HCT116 (cell line): ENCODE measurements at regions not wholly inside any gene's neighbourhood (a gene's known extent, or its start where the extent isn't known, plus 50 kb on each side); places are given as distances from the start of the nearest gene placed in this dataset.

Experiments
- ATAC-seq: fragments of 200-7000 bp; cut with Tn5 transposase; 2 replicates; pipeline ENCODE4 v1.9.1; 2020; ENCODE audit warnings: mild to moderate bottlenecking, moderate library complexity
- BruUV-seq: library from RNA; stranded (reverse); fragments of 400-500 nt; replicated peaks from 2 replicates; lab custom pipeline; 2021; lab: Mats Ljungman, UMichigan
- CTCF ChIA-PET: fragments of 300-600 bp; sonication (Branson Sonifier 250); formaldehyde crosslinking; loops from one replicate; lab custom pipeline; 2021; ENCODE audit warnings: antibody characterized with exemption; lab: Charles Lee
- POLR2A ChIA-PET: fragments of 300-600, 350-600 bp; sonication (Branson Sonifier 250); formaldehyde crosslinking; loops from one replicate; lab custom pipeline; 2021; ENCODE audit warnings: antibody characterized with exemption; lab: Charles Lee
- RAD21 ChIA-PET, 2 experiments: fragments of 300-600 bp; sonication (Branson Sonifier 250); formaldehyde crosslinking; loops; one replicate each; lab custom pipeline; 2023; ENCODE audit warnings: low total read pairs in 2 of 2; ENCODE audit not compliant: uncharacterized antibody in 2 of 2, unreplicated experiment in 2 of 2, low non-redundant PET in 1 of 2; lab: Charles Lee
- DNase-seq: peaks from one replicate; pipeline ENCODE4 v3.0.0-alpha.2; 2010; ENCODE audit warnings: low read depth, low spot score
- H2AFZ ChIP-seq: fragments of 200-600 bp; shearing (Covaris generic), sonication (generic); 2 replicates; pipeline ENCODE4 v1.6.1; 2017; ENCODE audit warnings: low read depth, mixed run types, mixed read lengths, antibody characterized with exemption, low read length; ENCODE audit not compliant: poor library complexity, severe bottlenecking
- H3K27ac ChIP-seq: 2 replicates; pipeline ENCODE4 v1.5.1; 2012; ENCODE audit warnings: low read depth, low read length
- H3K27me3 ChIP-seq: fragments of 200-600 bp; sonication (generic); 2 replicates; pipeline ENCODE4 v1.6.1; 2016; ENCODE audit warnings: mixed run types, low read length, mixed read lengths; ENCODE audit not compliant: insufficient read depth
- H3K36me3 ChIP-seq, 2 experiments: fragments of 200-500 bp in 1 of 2; fragments of 200-600 bp in 1 of 2; sonication (Bioruptor generic) in 1 of 2; sonication (generic) in 1 of 2; 2 replicates each; pipeline versions ENCODE4 v1.5.1 to v1.6.1; 2014 to 2016; ENCODE audit warnings: low read length in 2 of 2, inconsistent platforms in 1 of 2, mixed read lengths in 1 of 2, mixed run types in 1 of 2; ENCODE audit not compliant: insufficient read depth in 2 of 2, control insufficient read depth in 1 of 2
- H3K4me1 ChIP-seq, 2 experiments: fragments of 200-600 bp in 1 of 2; sonication (generic) in 1 of 2; 2 replicates each; pipeline versions ENCODE4 v1.5.1 to v1.6.1; 2012 to 2017; ENCODE audit warnings: low read length in 2 of 2, inconsistent platforms in 1 of 2, mild to moderate bottlenecking in 1 of 2, mixed read lengths in 1 of 2, mixed run types in 1 of 2, moderate library complexity in 1 of 2; ENCODE audit not compliant: insufficient read depth in 2 of 2, control insufficient read depth in 1 of 2
- H3K4me2 ChIP-seq: fragments of 200-600 bp; sonication (generic); 2 replicates; pipeline ENCODE4 v1.6.1; 2017; ENCODE audit warnings: mixed run types, low read length, mixed read lengths
- H3K4me3 ChIP-seq, 2 experiments: fragments of 200-600 bp in 1 of 2; sonication (generic) in 1 of 2; replicated peaks in 1 of 2; 2 replicates each; pipeline ENCODE4 v1.5.1; 2011 to 2016; ENCODE audit warnings: low read length in 2 of 2, control low read depth in 1 of 2, low read depth in 1 of 2, mild to moderate bottlenecking in 1 of 2, mixed read lengths in 1 of 2, mixed run types in 1 of 2
- H3K79me2 ChIP-seq: fragments of 200-600 bp; sonication (generic); 2 replicates; pipeline ENCODE4 v1.6.1; 2017; ENCODE audit warnings: mild to moderate bottlenecking, mixed run types, low read length, moderate library complexity, mixed read lengths; ENCODE audit not compliant: insufficient read depth
- H3K9ac ChIP-seq: fragments of 200-600 bp; sonication (generic); 2 replicates; pipeline ENCODE4 v1.6.1; 2016; ENCODE audit warnings: low read length, mixed read lengths
- H3K9me2 ChIP-seq: fragments of 200-600 bp; sonication (generic), shearing (Covaris generic); 2 replicates; pipeline ENCODE4 v1.6.1; 2017; ENCODE audit warnings: mixed run types, mild to moderate bottlenecking, moderate library complexity; ENCODE audit not compliant: insufficient read depth
- H3K9me3 ChIP-seq, 2 experiments: fragments of 200-500 bp in 1 of 2; fragments of 200-600 bp in 1 of 2; sonication (Bioruptor generic) in 1 of 2; sonication (generic) in 1 of 2; 2 replicates each; pipeline ENCODE4 v1.6.1; 2014 to 2017; ENCODE audit warnings: low read length in 2 of 2, mixed read lengths in 2 of 2, inconsistent platforms in 1 of 2, low read depth in 1 of 2, mild to moderate bottlenecking in 1 of 2, mixed run types in 1 of 2, moderate library complexity in 1 of 2; ENCODE audit not compliant: control insufficient read depth in 1 of 2, insufficient read depth in 1 of 2
- H4K20me1 ChIP-seq: fragments of 200-600 bp; sonication (generic), shearing (Covaris generic); 2 replicates; pipeline ENCODE4 v1.6.1; 2017; ENCODE audit warnings: mixed run types, mild to moderate bottlenecking, moderate library complexity; ENCODE audit not compliant: insufficient read depth
- CEBPB ChIP-seq: IDR thresholded peaks from 2 replicates; pipeline ENCODE4 v1.6.1; 2012; ENCODE audit warnings: low read depth
- ELF1 ChIP-seq: IDR thresholded peaks from 2 replicates; pipeline ENCODE4 v1.6.1; 2012; ENCODE audit warnings: low read depth, borderline replicate concordance
- EZH2phosphoT487 ChIP-seq: fragments of 200-600 bp; IDR thresholded peaks from 2 replicates; pipeline ENCODE4 v1.6.1; 2018; ENCODE audit warnings: antibody characterized with exemption, borderline replicate concordance
- FOSL1 ChIP-seq: IDR thresholded peaks from 2 replicates; pipeline ENCODE4 v1.6.1; 2012; ENCODE audit warnings: low read depth
- JUND ChIP-seq: IDR thresholded peaks from 2 replicates; pipeline ENCODE4 v1.6.1; 2012
- MAX ChIP-seq: IDR thresholded peaks from 2 replicates; pipeline ENCODE4 v1.6.1; 2012
- REST ChIP-seq: IDR thresholded peaks from 2 replicates; pipeline ENCODE4 v1.6.1; 2012; ENCODE audit warnings: low read depth
- SP1 ChIP-seq: IDR thresholded peaks from 2 replicates; pipeline ENCODE4 v1.6.1; 2012; ENCODE audit warnings: low read depth
- ZBTB33 ChIP-seq: IDR thresholded peaks from 2 replicates; pipeline ENCODE4 v1.6.1; 2011; ENCODE audit warnings: mild to moderate bottlenecking, low read length, moderate library complexity; ENCODE audit not compliant: insufficient replicate concordance; ENCODE audit errors: extremely low read depth
- intact Hi-C: fragments of 100-400 bp; cut with micrococcal nuclease; formaldehyde crosslinking; loops from 2 replicates; pipeline ENCODE4 v1.10.0; 2022

- Histone ChIP-seq H3K36me3 (no peaks in the 10 kb centered on the region), H3K9me3 (no peaks in the 10 kb centered on the region), H3K4me3 (no peak overlapping the region), H4K20me1 (no peaks in the 10 kb centered on the region), H2AFZ (no peak overlapping the region), H3K79me2 (no peaks in the 10 kb centered on the region), H3K9me2 (no peaks in the 10 kb centered on the region), H3K9ac (no peak overlapping the region), H3K4me1 (no peaks in the 10 kb centered on the region)
- ATAC-seq (no peak), DNase-seq (no peak)
- CTCF ChIA-PET: no interaction called here
- BruUV-seq: no TSS peak
- POLR2A ChIA-PET: no interaction called here
- RAD21 ChIA-PET: no interaction called here
- intact Hi-C loops: no loop called here
- TF ChIP-seq MAX (no peak), EZH2phosphoT487 (no peak), CEBPB (no peak), ZBTB33 (no peak), ELF1 (no peak)
- TF ChIP-seq, all 23 proteins: peak for 0
- Histone ChIP-seq H3K27me3 (no peaks in the 10 kb centered on the region), H3K27ac (no peak overlapping the region), H3K4me2 (no peak overlapping the region)
Measured at GRCh38 chr2:45203400-45203799, 194.1 kb upstream of the SIX2 start.

GRCh38 chr2:45199973-45200372 is 190.7 kb upstream of the SIX2 start:
- no peaks in the 10 kb centered on the region for H3K9me3 ChIP-seq
- intact Hi-C loops: no loop called here
- CTCF ChIA-PET: no interaction called here
- H3K9me2 ChIP-seq: no peaks in the 10 kb centered on the region
- no peaks in the 10 kb centered on the region for H4K20me1 ChIP-seq
- RAD21 ChIA-PET: no interaction called here
- H3K27ac ChIP-seq: no peak overlapping the region
- no peaks in the 10 kb centered on the region for H3K4me1 ChIP-seq
- BruUV-seq: no TSS peak
- no peaks in the 10 kb centered on the region for H3K36me3 ChIP-seq
- POLR2A ChIA-PET: no interaction called here
- no peak for ATAC-seq
- no peak for TF ChIP-seq REST
- TF ChIP-seq SP1: no peak
- TF ChIP-seq FOSL1: no peak
- TF ChIP-seq JUND: no peak
- TF ChIP-seq, all 23 proteins: peak for 0
- no peak overlapping the region for H3K4me2 ChIP-seq
- no peaks in the 10 kb centered on the region for H3K79me2 ChIP-seq
- DNase-seq: no peak
- H2AFZ ChIP-seq: no peak overlapping the region
- H3K27me3 ChIP-seq: no peaks in the 10 kb centered on the region
- H3K4me3 ChIP-seq: no peak overlapping the region
- no peak overlapping the region for H3K9ac ChIP-seq
